Stimulated activated CD8-positive, alpha-beta memory T cell treated with anti-CD3 and anti-CD28 coated beads, Interleukin-4, amount 100 ng/mL, for 4 hours (primary cell): ENCODE measurements at regions not wholly inside any gene's neighbourhood (a gene's known extent, or its start where the extent isn't known, plus 50 kb on each side); places are given as distances from the start of the nearest gene placed in this dataset.
"Not testable (repeated sequence)": the region's sequence is repeated elsewhere in the genome, so short reads cannot be mapped to it uniquely, and the experiment has no call there.

Experiments used
- DNase-seq, 2 donors: peaks; one replicate each; pipeline ENCODE4 v3.0.0-alpha.2; 2020; ENCODE audit warnings: low read depth in 2 of 2, low spot score in 1 of 2

GRCh38 chr9:66152406-66152805, 415.5 kb downstream of the FOXD4L4 start:
- DNase-seq = not testable (repeated sequence)

- not testable (repeated sequence) for DNase-seq
Observed at GRCh38 chr9:66153021-66153725, 416.2 kb downstream of the FOXD4L4 start.

GRCh38 chr9:66153971-66154691, 417.2 kb downstream of the FOXD4L4 start:
- DNase-seq = not testable (repeated sequence)

GRCh38 chr9:66182316-66182715, 445.4 kb downstream of the FOXD4L4 start:
- not testable (repeated sequence) for DNase-seq

GRCh38 chr9:66183648-66184047, 446.7 kb downstream of the FOXD4L4 start:
- not testable (repeated sequence) for DNase-seq

GRCh38 chr9:66197199-66197598, 460.3 kb downstream of the FOXD4L4 start:
- not testable (repeated sequence) for DNase-seq

GRCh38 chr9:66198421-66198820, 461.5 kb downstream of the FOXD4L4 start:
- DNase-seq = not testable (repeated sequence)

GRCh38 chr9:66206617-66207016, 469.7 kb downstream of the FOXD4L4 start:
- DNase-seq = not testable (repeated sequence)

- DNase-seq = not testable (repeated sequence)
Observed at GRCh38 chr9:66207914-66208313, 471.0 kb downstream of the FOXD4L4 start.

GRCh38 chr9:66244763-66245162, 507.8 kb downstream of the FOXD4L4 start:
- not testable (repeated sequence) for DNase-seq

- not testable (repeated sequence) for DNase-seq
Observed at GRCh38 chr9:66245481-66245880, 508.5 kb downstream of the FOXD4L4 start.

- DNase-seq = not testable (repeated sequence)
Observed at GRCh38 chr9:66257581-66257980, 520.6 kb downstream of the FOXD4L4 start.

- not testable (repeated sequence) for DNase-seq
Observed at GRCh38 chr9:66261576-66261975, 524.6 kb downstream of the FOXD4L4 start.

GRCh38 chr9:66263621-66264020, 526.7 kb downstream of the FOXD4L4 start:
- not testable (repeated sequence) for DNase-seq

GRCh38 chr9:66264786-66265185, 527.8 kb downstream of the FOXD4L4 start:
- DNase-seq = not testable (repeated sequence)

- not testable (repeated sequence) for DNase-seq
Observed at GRCh38 chr9:66266202-66266601, 529.3 kb downstream of the FOXD4L4 start.

- DNase-seq = not testable (repeated sequence)
Observed at GRCh38 chr9:66266856-66267430, 530.0 kb downstream of the FOXD4L4 start.

- not testable (repeated sequence) for DNase-seq
Observed at GRCh38 chr9:66267684-66268083, 530.7 kb downstream of the FOXD4L4 start.

- not testable (repeated sequence) for DNase-seq
Observed at GRCh38 chr9:66269024-66269423, 532.1 kb downstream of the FOXD4L4 start.

- DNase-seq = peak; percentile 44 to 47
Observed at GRCh38 chr9:66269783-66270182, 532.8 kb downstream of the FOXD4L4 start.

GRCh38 chr9:66278809-66279208, 541.9 kb downstream of the FOXD4L4 start:
- not testable (repeated sequence) for DNase-seq
